ENCODE measurements at regions not wholly inside any gene's neighbourhood (a gene's known extent, or its start where the extent isn't known, plus 50 kb on each side); places are given as distances from the start of the nearest gene placed in this dataset.

DNA sequence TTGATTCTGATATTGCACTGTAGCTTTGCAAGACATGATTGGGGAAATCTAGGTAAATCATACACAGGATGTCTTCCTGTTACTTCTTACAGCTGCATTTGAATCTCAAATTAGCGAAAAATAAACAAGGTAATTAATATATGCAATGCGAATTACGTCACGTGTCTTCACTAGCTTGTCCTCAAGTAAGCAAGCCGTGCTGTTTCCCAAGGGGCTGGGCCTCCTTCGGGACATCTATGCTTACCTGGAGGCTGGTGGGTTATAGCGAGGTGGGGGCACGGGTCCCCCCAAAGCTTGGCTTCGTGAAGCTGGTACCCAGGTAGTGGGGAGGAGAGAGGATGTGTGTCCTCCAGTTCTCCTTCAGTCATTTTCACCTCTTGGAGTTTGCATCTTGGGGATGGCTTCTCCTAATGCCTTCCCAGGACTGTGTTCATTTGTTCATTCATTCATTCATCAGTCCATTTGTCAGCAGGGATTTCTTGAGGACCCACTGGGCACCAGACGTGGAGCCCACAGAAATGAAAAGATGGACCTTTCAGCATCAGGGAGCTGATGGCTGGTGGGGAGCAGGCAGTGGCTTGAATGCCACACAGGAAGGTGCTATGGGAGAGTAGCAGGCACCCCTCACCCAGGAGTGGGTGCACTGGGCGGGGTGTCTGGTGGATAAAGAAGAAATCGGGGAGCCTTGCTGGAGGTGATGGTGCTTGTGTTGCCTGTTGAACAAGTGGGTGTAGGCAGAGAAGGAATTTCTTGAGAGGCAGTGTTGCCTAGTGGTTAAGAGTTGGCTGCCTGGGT is 155.1 kb downstream of the GLI2 start:
- no peak for DNase-seq
- no peaks in the 10 kb centered on the region for H3K36me3 ChIP-seq
- H3K4me3 ChIP-seq (ENCODE audit: low read depth, low read length), result no peak overlapping the region
- no peaks in the 10 kb centered on the region for H3K9me3 ChIP-seq (ENCODE audit: severe bottlenecking)
- no peak for TF ChIP-seq CTCF (IDR thresholded peaks at IDR 0.05; ENCODE audit: low read depth, low read length)
- no peak overlapping the region for H3K27ac ChIP-seq
- H3K27me3 ChIP-seq (ENCODE audit: insufficient read depth, low read depth, severe bottlenecking), result no peaks in the 10 kb centered on the region

DNA sequence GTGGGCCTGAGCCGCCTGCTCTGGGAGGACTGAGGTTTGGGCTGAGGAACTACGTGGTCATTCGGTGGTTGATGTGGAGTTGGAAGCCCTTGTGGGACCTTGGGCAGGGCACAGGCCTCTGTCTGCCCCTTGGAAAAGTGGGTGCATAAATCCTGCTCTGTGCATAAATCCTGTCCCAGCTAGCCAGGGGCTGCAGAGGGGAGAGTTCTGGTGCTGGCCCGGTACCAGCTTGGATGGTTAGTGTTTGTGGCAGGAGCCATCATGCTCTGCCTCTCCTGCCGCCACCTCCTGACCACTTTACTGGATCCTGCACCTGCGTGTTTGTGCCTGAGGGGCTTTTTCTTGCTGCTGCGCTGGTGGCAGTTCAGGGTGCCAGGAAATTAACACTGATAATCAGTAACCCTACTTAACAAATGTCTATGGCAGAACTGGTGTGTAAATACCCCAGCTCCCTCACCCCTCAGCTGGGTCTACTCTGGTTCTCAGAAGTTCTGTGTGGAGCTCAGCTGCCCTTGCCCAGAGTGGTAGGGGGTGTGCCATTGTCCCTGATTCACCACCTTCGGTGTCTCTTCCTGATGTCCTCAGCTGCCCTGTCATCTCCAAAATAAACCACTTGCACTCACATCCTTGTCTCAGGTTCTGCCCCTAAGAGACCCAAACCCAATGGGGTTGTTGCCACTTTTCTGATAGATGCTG is 156.8 kb downstream of the GLI2 start:
- no peak overlapping the region for H3K27ac ChIP-seq

DNA sequence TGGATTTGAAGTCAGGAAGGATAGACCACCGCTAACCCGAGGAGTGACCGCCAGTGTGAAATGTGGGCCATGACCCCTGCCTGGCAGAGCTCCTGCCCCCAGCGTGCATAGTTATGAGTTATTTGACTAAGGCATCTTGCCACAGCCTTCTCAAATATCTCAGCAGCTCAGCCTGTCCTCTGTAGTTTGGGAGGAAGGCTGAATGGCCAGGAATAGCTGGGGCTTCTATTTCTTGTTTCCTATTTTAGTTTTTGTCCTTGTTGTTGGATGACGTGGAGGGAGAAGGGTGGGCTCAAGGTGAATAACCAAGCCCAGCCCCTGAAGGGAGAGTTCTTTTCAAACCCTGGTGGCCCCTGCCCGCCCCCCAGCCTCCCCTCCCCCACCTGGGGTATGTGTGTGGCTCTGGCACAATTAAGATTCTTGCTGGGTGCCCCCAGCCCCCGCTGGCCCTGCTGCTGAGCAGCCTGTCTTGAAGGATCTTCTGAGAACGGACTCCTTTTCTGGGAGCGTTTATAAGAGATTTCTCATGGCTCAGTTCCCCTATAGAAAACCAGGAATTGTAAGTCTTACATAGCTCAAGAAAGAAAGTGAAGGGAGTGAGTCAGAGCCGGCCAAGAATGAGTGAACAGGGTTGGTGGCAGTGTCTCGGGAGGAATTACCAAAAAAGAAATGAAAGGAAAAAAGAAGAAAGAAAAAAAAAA is 157.4 kb downstream of the GLI2 start:
- TF ChIP-seq CTCF (IDR thresholded peaks at IDR 0.05; ENCODE audit: low read depth, low read length), result no peak
- H3K4me3 ChIP-seq (ENCODE audit: low read depth, low read length), result no peak overlapping the region
- no peaks in the 10 kb centered on the region for H3K9me3 ChIP-seq (ENCODE audit: severe bottlenecking)
- H3K27ac ChIP-seq, result no peak overlapping the region
- no peaks in the 10 kb centered on the region for H3K36me3 ChIP-seq
- no peak for DNase-seq
- H3K27me3 ChIP-seq (ENCODE audit: insufficient read depth, low read depth, severe bottlenecking), result no peaks in the 10 kb centered on the region

More for the DNA sequence above, 156.8 kb downstream of the GLI2 start:
- TF ChIP-seq CTCF (IDR thresholded peaks at IDR 0.05; ENCODE audit: low read depth, low read length), result no peak
- no peaks in the 10 kb centered on the region for H3K36me3 ChIP-seq
- DNase-seq, result no peak
- no peaks in the 10 kb centered on the region for H3K27me3 ChIP-seq (ENCODE audit: insufficient read depth, low read depth, severe bottlenecking)
- H3K9me3 ChIP-seq (ENCODE audit: severe bottlenecking), result no peaks in the 10 kb centered on the region
- H3K4me3 ChIP-seq (ENCODE audit: low read depth, low read length), result no peak overlapping the region

GRCh38 chr2:120893811-120894584 is 158.3 kb downstream of the GLI2 start:
- DNase-seq, result no peak
- no peaks in the 10 kb centered on the region for H3K36me3 ChIP-seq
- H3K27ac ChIP-seq, result no peak overlapping the region
- H3K4me3 ChIP-seq (ENCODE audit: low read depth, low read length), result no peak overlapping the region
- H3K9me3 ChIP-seq (ENCODE audit: severe bottlenecking), result no peaks in the 10 kb centered on the region
- no peaks in the 10 kb centered on the region for H3K27me3 ChIP-seq (ENCODE audit: insufficient read depth, low read depth, severe bottlenecking)
- TF ChIP-seq CTCF (IDR thresholded peaks at IDR 0.05; ENCODE audit: low read depth, low read length), result no peak

- DNase-seq, result no peak
- no peak overlapping the region for H3K4me3 ChIP-seq (ENCODE audit: low read depth, low read length)
- no peak overlapping the region for H3K27ac ChIP-seq
- no peaks in the 10 kb centered on the region for H3K27me3 ChIP-seq (ENCODE audit: insufficient read depth, low read depth, severe bottlenecking)
- no peak for TF ChIP-seq CTCF (IDR thresholded peaks at IDR 0.05; ENCODE audit: low read depth, low read length)
- no peaks in the 10 kb centered on the region for H3K36me3 ChIP-seq
- no peaks in the 10 kb centered on the region for H3K9me3 ChIP-seq (ENCODE audit: severe bottlenecking)
These were observed 159.3 kb downstream of the GLI2 start for GRCh38 chr2:120894966-120895365.
